ENCODE measurements at regions not wholly inside any gene's neighbourhood (a gene's known extent, or its start where the extent isn't known, plus 50 kb on each side); places are given as distances from the start of the nearest gene placed in this dataset.

GRCh38 chr20:11376998-11377397 lies 540.7 kb upstream of the BTBD3 start:
- no peaks in the 10 kb centered on the region for H3K36me3 ChIP-seq
- H3K27me3 ChIP-seq = no peaks in the 10 kb centered on the region
- H3K4me1 ChIP-seq = no peaks in the 10 kb centered on the region
- H3K9me3 ChIP-seq = no peaks in the 10 kb centered on the region
- DNase-seq = no peak
- TF ChIP-seq CTCF (IDR thresholded peaks at IDR 0.05; ENCODE audit: low read depth, low read length) = no peak
- no peak overlapping the region for H3K4me3 ChIP-seq (ENCODE audit: low read depth, low read length)

- Histone ChIP-seq H3K9me3 (no peaks in the 10 kb centered on the region), H3K4me3 (ENCODE audit: low read depth, low read length) (no peak overlapping the region), H3K4me1 (no peaks in the 10 kb centered on the region), H3K27me3 (no peaks in the 10 kb centered on the region), H3K36me3 (no peaks in the 10 kb centered on the region)
- no peak for DNase-seq
- no peak for TF ChIP-seq CTCF (IDR thresholded peaks at IDR 0.05; ENCODE audit: low read depth, low read length)
Measured at GRCh38 chr20:11377761-11378160, 539.9 kb upstream of the BTBD3 start.

- Histone ChIP-seq H3K9me3 (no peaks in the 10 kb centered on the region), H3K36me3 (no peaks in the 10 kb centered on the region), H3K4me3 (ENCODE audit: low read depth, low read length) (no peak overlapping the region), H3K27me3 (no peaks in the 10 kb centered on the region), H3K4me1 (no peaks in the 10 kb centered on the region)
- no peak for DNase-seq
- TF ChIP-seq CTCF (IDR thresholded peaks at IDR 0.05; ENCODE audit: low read depth, low read length) = no peak
Measured at GRCh38 chr20:11378252-11378651, 539.4 kb upstream of the BTBD3 start.

GRCh38 chr20:11379257-11380011 lies 538.3 kb upstream of the BTBD3 start:
- Histone ChIP-seq H3K4me3 (ENCODE audit: low read depth, low read length) (no peak overlapping the region), H3K9me3 (no peaks in the 10 kb centered on the region), H3K27me3 (no peaks in the 10 kb centered on the region), H3K4me1 (no peaks in the 10 kb centered on the region), H3K36me3 (no peaks in the 10 kb centered on the region)
- TF ChIP-seq CTCF (IDR thresholded peaks at IDR 0.05; ENCODE audit: low read depth, low read length) = no peak
- peak; percentile 53 for DNase-seq

- no peak for TF ChIP-seq CTCF (IDR thresholded peaks at IDR 0.05; ENCODE audit: low read depth, low read length)
Measured at GRCh38 chr20:11380283-11380682, 537.4 kb upstream of the BTBD3 start.

GRCh38 chr20:11387189-11387754 lies 530.4 kb upstream of the BTBD3 start:
- no peaks in the 10 kb centered on the region for H3K4me1 ChIP-seq
- DNase-seq = no peak
- no peak for TF ChIP-seq CTCF (IDR thresholded peaks at IDR 0.05; ENCODE audit: low read depth, low read length)
- no peaks in the 10 kb centered on the region for H3K36me3 ChIP-seq
- no peaks in the 10 kb centered on the region for H3K27me3 ChIP-seq
- no peaks in the 10 kb centered on the region for H3K9me3 ChIP-seq
- H3K4me3 ChIP-seq (ENCODE audit: low read depth, low read length) = no peak overlapping the region

More at GRCh38 chr20:11380283-11380682, 537.4 kb upstream of the BTBD3 start:
- DNase-seq = no peak
- no peak overlapping the region for H3K4me3 ChIP-seq (ENCODE audit: low read depth, low read length)
- H3K27me3 ChIP-seq = no peaks in the 10 kb centered on the region
- no peaks in the 10 kb centered on the region for H3K9me3 ChIP-seq
- H3K36me3 ChIP-seq = no peaks in the 10 kb centered on the region
- no peaks in the 10 kb centered on the region for H3K4me1 ChIP-seq
